Astrocyte of the cerebellum (primary cell): ENCODE measurements at regions not wholly inside any gene's neighbourhood (a gene's known extent, or its start where the extent isn't known, plus 50 kb on each side); places are given as distances from the start of the nearest gene placed in this dataset.

Source experiments
- DNase-seq: peaks from one replicate; pipeline ENCODE4 v3.0.0-alpha.2; 2011; ENCODE audit warnings: low read depth
- H3K4me3 ChIP-seq: 2 replicates; pipeline ENCODE4 v1.5.1; 2011; ENCODE audit warnings: mild to moderate bottlenecking, low read depth, low read length, moderate library complexity
- in situ Hi-C: cut with HindIII; loops from 2 replicates; pipeline ENCODE4 v1.10.0; 2017; ENCODE audit warnings: low sequenced_read_pairs
- TF ChIP-seq, protein P1 (sequence below): IDR thresholded peaks from 2 replicates; pipeline ENCODE4 v1.5.1; 2012; ENCODE audit warnings: low read length, low read depth, moderate library complexity, mild to moderate bottlenecking; ENCODE audit errors: missing control alignments

GRCh38 chr1:17926906-17927305 is 171.8 kb downstream of the ACTL8 start:
- in situ Hi-C loops: no loop called here

DNA sequence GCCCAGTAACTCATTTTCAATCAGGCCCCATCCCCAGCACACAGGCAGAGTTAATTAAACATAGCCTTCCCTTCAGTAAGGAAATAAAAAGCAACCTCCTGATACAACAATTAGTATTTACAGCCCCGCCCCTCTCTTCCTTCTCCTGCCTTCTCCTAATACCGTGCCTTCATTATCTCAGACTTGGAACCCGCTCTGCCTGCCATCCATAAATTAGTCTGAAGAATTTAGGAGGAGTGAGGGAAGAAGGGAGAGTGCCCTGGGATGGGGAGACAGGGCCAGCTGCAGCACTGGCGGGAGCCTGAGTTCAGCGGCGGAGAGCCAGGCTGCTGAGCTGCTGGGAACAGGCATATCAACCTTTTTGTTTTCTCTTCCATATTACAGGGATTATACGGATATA is 172.8 kb downstream of the ACTL8 start:
- in situ Hi-C loops: no loop called here
- no peak for DNase-seq
- H3K4me3 ChIP-seq: no peak overlapping the region
- TF ChIP-seq, protein P1, sequence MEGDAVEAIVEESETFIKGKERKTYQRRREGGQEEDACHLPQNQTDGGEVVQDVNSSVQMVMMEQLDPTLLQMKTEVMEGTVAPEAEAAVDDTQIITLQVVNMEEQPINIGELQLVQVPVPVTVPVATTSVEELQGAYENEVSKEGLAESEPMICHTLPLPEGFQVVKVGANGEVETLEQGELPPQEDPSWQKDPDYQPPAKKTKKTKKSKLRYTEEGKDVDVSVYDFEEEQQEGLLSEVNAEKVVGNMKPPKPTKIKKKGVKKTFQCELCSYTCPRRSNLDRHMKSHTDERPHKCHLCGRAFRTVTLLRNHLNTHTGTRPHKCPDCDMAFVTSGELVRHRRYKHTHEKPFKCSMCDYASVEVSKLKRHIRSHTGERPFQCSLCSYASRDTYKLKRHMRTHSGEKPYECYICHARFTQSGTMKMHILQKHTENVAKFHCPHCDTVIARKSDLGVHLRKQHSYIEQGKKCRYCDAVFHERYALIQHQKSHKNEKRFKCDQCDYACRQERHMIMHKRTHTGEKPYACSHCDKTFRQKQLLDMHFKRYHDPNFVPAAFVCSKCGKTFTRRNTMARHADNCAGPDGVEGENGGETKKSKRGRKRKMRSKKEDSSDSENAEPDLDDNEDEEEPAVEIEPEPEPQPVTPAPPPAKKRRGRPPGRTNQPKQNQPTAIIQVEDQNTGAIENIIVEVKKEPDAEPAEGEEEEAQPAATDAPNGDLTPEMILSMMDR: no peak

More at GRCh38 chr1:17926906-17927305, 171.8 kb downstream of the ACTL8 start:
- H3K4me3 ChIP-seq: no peak overlapping the region
- DNase-seq: no peak
- TF ChIP-seq, protein P1: no peak

DNA sequence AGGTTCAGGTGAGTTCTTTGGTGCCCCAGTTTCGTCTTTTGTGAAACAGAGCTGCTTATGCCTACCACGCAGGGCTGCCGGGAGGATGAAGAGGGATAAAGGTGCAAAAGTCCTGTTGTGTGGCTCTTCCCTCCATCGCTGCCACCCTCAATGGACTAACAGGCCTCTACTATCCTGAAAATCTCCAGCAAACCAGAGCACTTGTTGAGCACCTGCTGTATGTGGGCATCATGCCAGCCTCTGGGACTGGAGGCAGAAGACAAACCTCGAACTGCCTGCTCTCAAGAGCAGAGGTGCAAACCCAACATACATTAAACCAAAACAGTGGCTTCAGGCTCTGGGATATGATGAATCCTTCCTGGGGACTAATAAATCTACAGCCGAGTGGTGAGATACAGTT is 174.1 kb downstream of the ACTL8 start:
- no peak overlapping the region for H3K4me3 ChIP-seq
- no peak for DNase-seq
- in situ Hi-C loops: no loop called here
- TF ChIP-seq, protein P1: no peak

GRCh38 chr1:17930635-17931034 is 175.5 kb downstream of the ACTL8 start:
- TF ChIP-seq, protein P1: no peak
- no peak for DNase-seq
- in situ Hi-C loops: no loop called here
- H3K4me3 ChIP-seq: no peak overlapping the region

DNA sequence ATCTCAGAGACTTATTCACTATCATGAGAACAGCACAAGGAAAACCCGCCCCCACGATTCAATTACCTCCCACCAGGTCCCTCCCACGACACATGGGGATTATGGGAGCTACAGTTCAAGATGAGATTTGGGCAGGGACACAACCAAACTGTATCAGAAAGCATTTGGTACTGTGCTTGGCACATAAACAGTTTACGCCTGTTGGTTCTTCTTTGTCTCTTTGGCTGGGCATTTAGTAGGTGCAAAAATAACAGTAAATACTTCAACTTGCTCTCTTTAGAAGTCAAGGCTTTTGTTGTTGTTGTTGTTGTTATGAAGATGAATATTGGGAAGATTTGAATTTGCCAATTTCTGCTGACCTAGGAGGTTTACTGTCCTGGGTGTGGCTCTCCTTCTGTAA is 175.4 kb upstream of the IGSF21 start:
- in situ Hi-C loops: no loop called here
- no peak for DNase-seq
- H3K4me3 ChIP-seq: no peak overlapping the region
- TF ChIP-seq, protein P1: no peak

- TF ChIP-seq, protein P1: no peak
- H3K4me3 ChIP-seq: no peak overlapping the region
- in situ Hi-C loops: no loop called here
- no peak for DNase-seq
These were observed 174.1 kb upstream of the IGSF21 start for GRCh38 chr1:17933501-17933900.

- no peak overlapping the region for H3K4me3 ChIP-seq
- TF ChIP-seq, protein P1: no peak
- in situ Hi-C loops: no loop called here
- no peak for DNase-seq
These were observed 173.6 kb upstream of the IGSF21 start for GRCh38 chr1:17933971-17934370.
